ENCODE measurements at regions not wholly inside any gene's neighbourhood (a gene's known extent, or its start where the extent isn't known, plus 50 kb on each side); places are given as distances from the start of the nearest gene placed in this dataset.

DNA sequence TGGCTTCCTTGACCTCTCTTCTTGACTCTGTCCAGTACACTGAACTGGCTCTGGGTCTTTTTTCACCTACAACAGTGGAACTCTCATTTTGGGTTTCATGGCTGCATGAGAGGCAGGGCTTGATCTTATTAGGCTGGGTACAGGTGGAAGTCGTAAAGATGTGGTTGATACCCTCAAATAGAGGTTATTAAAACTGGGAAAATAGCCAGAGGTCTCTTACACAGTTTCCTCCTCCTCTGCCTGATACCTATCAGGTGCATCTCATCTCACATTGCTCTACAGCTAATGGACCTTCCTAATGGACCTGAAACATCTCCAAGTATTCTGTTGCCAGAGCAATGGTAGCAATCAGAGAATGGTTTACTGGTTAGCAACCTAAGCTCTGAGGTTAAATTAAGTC, 231.8 kb downstream of the ETAA1 start:
- TF ChIP-seq, protein P1, sequence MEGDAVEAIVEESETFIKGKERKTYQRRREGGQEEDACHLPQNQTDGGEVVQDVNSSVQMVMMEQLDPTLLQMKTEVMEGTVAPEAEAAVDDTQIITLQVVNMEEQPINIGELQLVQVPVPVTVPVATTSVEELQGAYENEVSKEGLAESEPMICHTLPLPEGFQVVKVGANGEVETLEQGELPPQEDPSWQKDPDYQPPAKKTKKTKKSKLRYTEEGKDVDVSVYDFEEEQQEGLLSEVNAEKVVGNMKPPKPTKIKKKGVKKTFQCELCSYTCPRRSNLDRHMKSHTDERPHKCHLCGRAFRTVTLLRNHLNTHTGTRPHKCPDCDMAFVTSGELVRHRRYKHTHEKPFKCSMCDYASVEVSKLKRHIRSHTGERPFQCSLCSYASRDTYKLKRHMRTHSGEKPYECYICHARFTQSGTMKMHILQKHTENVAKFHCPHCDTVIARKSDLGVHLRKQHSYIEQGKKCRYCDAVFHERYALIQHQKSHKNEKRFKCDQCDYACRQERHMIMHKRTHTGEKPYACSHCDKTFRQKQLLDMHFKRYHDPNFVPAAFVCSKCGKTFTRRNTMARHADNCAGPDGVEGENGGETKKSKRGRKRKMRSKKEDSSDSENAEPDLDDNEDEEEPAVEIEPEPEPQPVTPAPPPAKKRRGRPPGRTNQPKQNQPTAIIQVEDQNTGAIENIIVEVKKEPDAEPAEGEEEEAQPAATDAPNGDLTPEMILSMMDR (optimal IDR thresholded peaks at IDR 0.05 in 1 of 3, IDR thresholded peaks at IDR 0.05 in 1 of 3, conservative IDR thresholded peaks at IDR 0.05 in 1 of 3; ENCODE audit: extremely low read depth in 1 of 3, insufficient read depth in 2 of 3, low read length in 3 of 3): no peak
- no peak for TF ChIP-seq EZH2 (IDR thresholded peaks at IDR 0.05; ENCODE audit: low read length)
- no peak overlapping the region for H2AFZ ChIP-seq (ENCODE audit: control insufficient read depth, low read length)
- H3K9me3 ChIP-seq (ENCODE audit: control insufficient read depth, low read depth, low read length): no peaks in the 10 kb centered on the region
- H3K27ac ChIP-seq (ENCODE audit: control insufficient read depth, insufficient read depth, low read length): no peak overlapping the region
- no peaks in the 10 kb centered on the region for H3K36me3 ChIP-seq (ENCODE audit: control insufficient read depth in 2 of 2, extremely low read depth in 1 of 2, insufficient read depth in 2 of 2, low read length in 2 of 2)
- H3K9me1 ChIP-seq (ENCODE audit: control insufficient read depth, extremely low read depth, insufficient read depth, low read length): no peaks in the 10 kb centered on the region
- H3K27me3 ChIP-seq (ENCODE audit: control insufficient read depth, extremely low read depth, insufficient read depth, low read length): no peaks in the 10 kb centered on the region
- H3K4me2 ChIP-seq (ENCODE audit: control insufficient read depth, extremely low read depth, insufficient read depth, low read depth, low read length): no peak overlapping the region
- dilution Hi-C loops (cut with MboI; ENCODE audit: extremely low pct_ligation_motif_present, low sequenced_read_pairs): no loop called here
- FAIRE-seq (no peak), DNase-seq (ENCODE audit: low read depth, low spot score) (no peak)
- H3K9ac ChIP-seq (ENCODE audit: control insufficient read depth, extremely low read depth, insufficient read depth, low read length): no peak overlapping the region
- no peak overlapping the region for H3K4me3 ChIP-seq (ENCODE audit: control insufficient read depth in 2 of 3, extremely low read depth in 1 of 3, insufficient read depth in 2 of 3, low read depth in 1 of 3, low read length in 3 of 3)
- H3K4me1 ChIP-seq (ENCODE audit: control insufficient read depth, extremely low read depth, insufficient read depth, low read length): no peaks in the 10 kb centered on the region
- H4K20me1 ChIP-seq (ENCODE audit: control insufficient read depth, extremely low read depth, insufficient read depth, low read length): no peaks in the 10 kb centered on the region
- H3K79me2 ChIP-seq (ENCODE audit: control insufficient read depth, insufficient read depth, low read length): no peaks in the 10 kb centered on the region

DNA sequence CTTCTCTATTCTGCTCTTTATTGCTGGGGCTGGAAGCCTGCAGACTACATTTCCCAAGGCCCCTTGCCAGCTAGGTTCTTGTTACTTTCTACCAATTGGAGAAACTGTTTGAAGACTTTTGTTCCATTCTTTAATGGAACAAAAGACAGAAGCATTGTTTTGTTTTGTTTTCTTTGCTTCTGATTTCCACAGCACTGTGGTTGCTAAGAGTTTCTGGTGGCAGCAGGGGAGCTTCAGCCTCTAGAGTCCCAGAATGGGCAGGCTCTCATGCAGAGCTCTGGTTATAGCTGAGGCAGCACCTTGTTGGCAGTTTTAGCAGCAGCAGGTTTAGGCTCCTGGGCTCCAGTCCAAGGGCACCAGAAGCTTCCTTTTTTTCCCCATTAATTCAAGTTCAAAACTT, 234.3 kb downstream of the ETAA1 start:
- DNase-seq (ENCODE audit: low read depth, low spot score) (no peak), FAIRE-seq (no peak)
- Histone ChIP-seq H2AFZ (ENCODE audit: control insufficient read depth, low read length) (no peak overlapping the region), H3K4me3 (ENCODE audit: control insufficient read depth in 2 of 3, extremely low read depth in 1 of 3, insufficient read depth in 2 of 3, low read depth in 1 of 3, low read length in 3 of 3) (no peak overlapping the region), H3K9me1 (ENCODE audit: control insufficient read depth, extremely low read depth, insufficient read depth, low read length) (no peaks in the 10 kb centered on the region), H3K27ac (ENCODE audit: control insufficient read depth, insufficient read depth, low read length) (no peak overlapping the region), H4K20me1 (ENCODE audit: control insufficient read depth, extremely low read depth, insufficient read depth, low read length) (no peaks in the 10 kb centered on the region), H3K36me3 (ENCODE audit: control insufficient read depth in 2 of 2, extremely low read depth in 1 of 2, insufficient read depth in 2 of 2, low read length in 2 of 2) (no peaks in the 10 kb centered on the region), H3K4me1 (ENCODE audit: control insufficient read depth, extremely low read depth, insufficient read depth, low read length) (no peaks in the 10 kb centered on the region), H3K79me2 (ENCODE audit: control insufficient read depth, insufficient read depth, low read length) (no peaks in the 10 kb centered on the region), H3K27me3 (ENCODE audit: control insufficient read depth, extremely low read depth, insufficient read depth, low read length) (no peaks in the 10 kb centered on the region), H3K9me3 (ENCODE audit: control insufficient read depth, low read depth, low read length) (no peaks in the 10 kb centered on the region), H3K4me2 (ENCODE audit: control insufficient read depth, extremely low read depth, insufficient read depth, low read depth, low read length) (no peak overlapping the region), H3K9ac (ENCODE audit: control insufficient read depth, extremely low read depth, insufficient read depth, low read length) (no peak overlapping the region)
- TF ChIP-seq, protein P1 (optimal IDR thresholded peaks at IDR 0.05 in 1 of 3, IDR thresholded peaks at IDR 0.05 in 1 of 3, conservative IDR thresholded peaks at IDR 0.05 in 1 of 3; ENCODE audit: extremely low read depth in 1 of 3, insufficient read depth in 2 of 3, low read length in 3 of 3): no peak
- no peak for TF ChIP-seq EZH2 (IDR thresholded peaks at IDR 0.05; ENCODE audit: low read length)
- dilution Hi-C loops (cut with MboI; ENCODE audit: extremely low pct_ligation_motif_present, low sequenced_read_pairs): no loop called here
